IMR-90 (cell line): ENCODE measurements at regions not wholly inside any gene's neighbourhood (a gene's known extent, or its start where the extent isn't known, plus 50 kb on each side); places are given as distances from the start of the nearest gene placed in this dataset.

Source experiments
- ATAC-seq: fragments of 200-7000 bp; cut with Tn5 transposase; 2 replicates; pipeline ENCODE4 v1.9.1; 2020; ENCODE audit warnings: low read depth, mild to moderate bottlenecking, moderate library complexity
- BruUV-seq: library from RNA; stranded (reverse); fragments of 400-500 nt; replicated peaks from 2 replicates; lab custom pipeline; 2021; lab: Mats Ljungman, UMichigan
- CTCF ChIA-PET: fragments of 300-600 bp; formaldehyde crosslinking; extraction: SDS; loops from one replicate; lab custom pipeline; 2021; ENCODE audit warnings: antibody characterized with exemption; lab: Yijun Ruan, JAX
- POLR2A ChIA-PET: fragments of 300-600 bp; sonication (Branson Sonifier 250); formaldehyde crosslinking; loops from one replicate; lab custom pipeline; 2022; ENCODE audit warnings: antibody characterized with exemption; ENCODE audit not compliant: unreplicated experiment; lab: Charles Lee
- DNase-seq: peaks from one replicate; pipeline ENCODE4 v3.0.0; 2013
- H2AFZ ChIP-seq: replicated peaks from 2 replicates; pipeline ENCODE3; 2013; ENCODE audit warnings: low read length, mild to moderate bottlenecking; ENCODE audit not compliant: poor library complexity
- H2AK5ac ChIP-seq: 2 replicates; pipeline ENCODE4 v1.6.1; 2013; ENCODE audit warnings: low read depth, low read length, inconsistent platforms
- H2AK9ac ChIP-seq: replicated peaks from 2 replicates; pipeline ENCODE3; 2013; ENCODE audit warnings: mild to moderate bottlenecking, low read depth, low read length, moderate library complexity; ENCODE audit not compliant: poor library complexity
- H2BK120ac ChIP-seq: 2 replicates; pipeline ENCODE4 v1.6.1; 2013; ENCODE audit warnings: low read depth, low read length, inconsistent platforms
- H2BK15ac ChIP-seq: 3 replicates; pipeline ENCODE4 v1.6.1; 2013; ENCODE audit warnings: low read depth, low read length, inconsistent platforms
- H2BK20ac ChIP-seq: 2 replicates; pipeline ENCODE4 v1.6.1; 2013; ENCODE audit warnings: low read depth, mild to moderate bottlenecking, inconsistent platforms, low read length, moderate library complexity
- H2BK5ac ChIP-seq: 2 replicates; pipeline ENCODE4 v1.6.1; 2013; ENCODE audit warnings: mild to moderate bottlenecking, low read depth, low read length, inconsistent platforms; ENCODE audit not compliant: poor library complexity, severe bottlenecking
- H3K14ac ChIP-seq: replicated peaks from 2 replicates; pipeline ENCODE4 v1.6.1; 2013; ENCODE audit warnings: low read depth, low read length, inconsistent platforms
- H3K18ac ChIP-seq: 2 replicates; pipeline ENCODE4 v1.6.1; 2013; ENCODE audit warnings: low read depth, low read length, control low read depth
- H3K23ac ChIP-seq: 2 replicates; pipeline ENCODE4 v1.6.1; 2013; ENCODE audit warnings: low read depth, low read length, inconsistent platforms
- H3K27ac ChIP-seq: 2 replicates; pipeline ENCODE4 v1.5.1; 2013; ENCODE audit warnings: mild to moderate bottlenecking, control low read depth, low read length; ENCODE audit not compliant: insufficient read depth
- H3K27me3 ChIP-seq: 2 replicates; pipeline ENCODE4 v1.6.1; 2013; ENCODE audit warnings: low read length; ENCODE audit not compliant: control insufficient read depth, insufficient read depth
- H3K36me3 ChIP-seq: 2 replicates; pipeline ENCODE4 v1.6.1; 2013; ENCODE audit warnings: low read length, mixed read lengths; ENCODE audit not compliant: control insufficient read depth, insufficient read depth
- H3K4ac ChIP-seq: 2 replicates; pipeline ENCODE4 v1.6.1; 2013; ENCODE audit warnings: low read depth, low read length, inconsistent platforms
- H3K4me1 ChIP-seq: 2 replicates; pipeline ENCODE4 v1.6.1; 2013; ENCODE audit warnings: low read length, mixed read lengths; ENCODE audit not compliant: control insufficient read depth, insufficient read depth
- H3K4me2 ChIP-seq: 2 replicates; pipeline ENCODE4 v1.6.1; 2013; ENCODE audit warnings: low read depth, mild to moderate bottlenecking, control low read depth, low read length, moderate library complexity
- H3K4me3 ChIP-seq: 2 replicates; pipeline ENCODE4 v1.5.1; 2013; ENCODE audit warnings: low read depth, mild to moderate bottlenecking, control low read depth, low read length, moderate library complexity; ENCODE audit not compliant: insufficient read depth
- H3K56ac ChIP-seq: 2 replicates; pipeline ENCODE4 v1.6.1; 2013; ENCODE audit warnings: low read length, inconsistent platforms; ENCODE audit not compliant: insufficient read depth; ENCODE audit errors: extremely low read depth
- H3K79me1 ChIP-seq, 2 experiments: 2 replicates each; pipeline ENCODE4 v1.6.1; 2013; ENCODE audit warnings: low read length in 2 of 2, inconsistent platforms in 1 of 2, low read depth in 1 of 2
- H3K9ac ChIP-seq: 2 replicates; pipeline ENCODE4 v1.6.1; 2013; ENCODE audit warnings: low read depth, low read length, control low read depth
- H3K9me1 ChIP-seq: 2 replicates; pipeline ENCODE4 v1.6.1; 2013; ENCODE audit warnings: low read length, inconsistent platforms; ENCODE audit not compliant: insufficient read depth
- H3K9me3 ChIP-seq: 2 replicates; pipeline ENCODE4 v1.6.1; 2013; ENCODE audit warnings: low read length; ENCODE audit not compliant: control insufficient read depth, insufficient read depth
- H4K20me1 ChIP-seq: 2 replicates; pipeline ENCODE4 v1.6.1; 2013; ENCODE audit warnings: low read length, inconsistent platforms; ENCODE audit not compliant: insufficient read depth
- H4K5ac ChIP-seq: 2 replicates; pipeline ENCODE4 v1.6.1; 2013; ENCODE audit warnings: mild to moderate bottlenecking, low read depth, low read length, control low read depth
- H4K8ac ChIP-seq, 2 experiments: 2 replicates each; pipeline ENCODE4 v1.6.1; 2013; ENCODE audit warnings: low read depth in 2 of 2, low read length in 2 of 2, control low read depth in 1 of 2, inconsistent platforms in 1 of 2
- H4K91ac ChIP-seq: 2 replicates; pipeline ENCODE4 v1.6.1; 2013; ENCODE audit warnings: low read depth, low read length, inconsistent platforms; ENCODE audit not compliant: insufficient read depth
- BHLHE40 ChIP-seq: fragments of 150-350 bp; IDR thresholded peaks from 2 replicates; pipeline ENCODE4 v1.6.1; 2016; ENCODE audit warnings: mild to moderate bottlenecking, low read depth, low read length
- ELK1 ChIP-seq: fragments of 150-350 bp; IDR thresholded peaks from 2 replicates; pipeline ENCODE4 v1.6.1; 2016; ENCODE audit warnings: low read depth, mild to moderate bottlenecking, low read length, moderate library complexity, borderline replicate concordance
- FOS ChIP-seq: fragments of 150-350 bp; IDR thresholded peaks from 2 replicates; pipeline ENCODE4 v1.6.1; 2016; ENCODE audit warnings: low read depth, low read length
- MAFK ChIP-seq: IDR thresholded peaks from 2 replicates; pipeline ENCODE4 v1.6.1; 2012; ENCODE audit warnings: low read depth, low read length, improper control_type of control experiment
- RFX5 ChIP-seq: IDR thresholded peaks from 2 replicates; pipeline ENCODE4 v1.8.0; 2012; ENCODE audit warnings: low read depth, mild to moderate bottlenecking, low read length, moderate library complexity
- WGBS, 2 experiments: methylation state at CpG; one replicate each; pipeline versions ENCODE4 v1.1.5 to v1.1.7; 2013; ENCODE audit warnings: missing lambda C conversion rate in 2 of 2; ENCODE audit not compliant: insufficient read length in 1 of 2; ENCODE audit errors: extremely low coverage in 2 of 2; 5-methylcytosine and 5-hydroxymethylcytosine counted together
- dilution Hi-C: fragments of 300-500 bp; cut with HindIII; formaldehyde crosslinking; loops from one replicate; pipeline ENCODE4 v1.14.3; 2018; ENCODE audit warnings: low sequenced_read_pairs; ENCODE audit not compliant: unreplicated experiment
- in situ Hi-C: fragments of 300-500 bp; cut with MboI; formaldehyde crosslinking; loops from 3 replicates; pipeline ENCODE4 v1.14.3; 2019; ENCODE audit warnings: low sequenced_read_pairs, inconsistent platforms, mixed read lengths
- intact Hi-C: fragments of 100-400 bp; cut with micrococcal nuclease; formaldehyde crosslinking; loops from 2 replicates; pipeline ENCODE4 v1.10.0; 2022

GRCh38 chr2:44100351-44100750 is 68.3 kb upstream of the PPM1B start:
- peak overlapping the region; percentile 61 for H4K91ac ChIP-seq
- intact Hi-C loops (no loop called here), in situ Hi-C loops (no loop called here), dilution Hi-C loops (no loop called here)
- H3K79me1 ChIP-seq = 0 out of 4 replicates have a peak, but pooled peaks cover 0 to 3% of the 10 kb centered on the region in 2 experiments
- no peak overlapping the region for H3K27ac ChIP-seq
- peak overlapping the region; percentile 86 for H2AFZ ChIP-seq
- TF ChIP-seq RFX5 (no peak), ELK1 (no peak), FOS (peak; percentile 51), MAFK (peak; percentile 30; the same call in 1 of the 2 replicates), BHLHE40 (peak; percentile 46)
- H4K5ac ChIP-seq = no peak overlapping the region
- peak overlapping the region; percentile 88 for H3K14ac ChIP-seq
- H3K9me1 ChIP-seq = peaks cover 11% of the 10 kb centered on the region; the same call in 1 of the 2 replicates
- CTCF ChIA-PET = no interaction called here
- H2BK5ac ChIP-seq = no peak overlapping the region
- no peak overlapping the region; the same call in 1 of the 2 replicates for H2BK20ac ChIP-seq
- H2BK15ac ChIP-seq = peak overlapping the region; percentile 83; the same call in 1 of the 3 replicates
- H3K4me3 ChIP-seq = no peak overlapping the region
- BruUV-seq = no TSS peak
- H2AK5ac ChIP-seq = peak overlapping the region; percentile 64; the same call in 1 of the 2 replicates
- H3K56ac ChIP-seq = no peak overlapping the region; the same call in 1 of the 2 replicates
- H3K9me3 ChIP-seq = no peaks in the 10 kb centered on the region
- POLR2A ChIA-PET = no interaction called here
- ATAC-seq (peak; percentile 100), DNase-seq (peak; percentile 95)
- no peaks in the 10 kb centered on the region for H3K36me3 ChIP-seq
- no peak overlapping the region for H2AK9ac ChIP-seq
- peak overlapping the region; percentile 88 for H2BK120ac ChIP-seq
- no peak overlapping the region for H3K4me2 ChIP-seq
- no peak overlapping the region for H3K18ac ChIP-seq
- no peak overlapping the region for H3K9ac ChIP-seq
- no peaks in the 10 kb centered on the region; the same call in 1 of the 2 replicates for H4K20me1 ChIP-seq
- no peaks in the 10 kb centered on the region for H3K27me3 ChIP-seq
- H3K23ac ChIP-seq = 0 out of 2 replicates have a peak overlapping the region, but pooled peaks have one; percentile 16
- H3K4me1 ChIP-seq = peaks cover 5% of the 10 kb centered on the region; the same call in 1 of the 2 replicates
- peak overlapping the region; percentile 61 for H3K4ac ChIP-seq
- WGBS, 2 experiments = 0% methylated on average over 3 of the region's 3 CpGs; no CpG with 5 or more reads in 1 of the 2 experiments
- peak overlapping the region in 1 of 2 experiments; percentile 32; a peak in 1 of 4 replicates for H4K8ac ChIP-seq
